Smooth muscle cell (in vitro differentiated cells): ENCODE measurements at regions not wholly inside any gene's neighbourhood (a gene's known extent, or its start where the extent isn't known, plus 50 kb on each side); places are given as distances from the start of the nearest gene placed in this dataset.

ENCODE experiments used
- DNase-seq: peaks from one replicate; lab custom pipeline; 2025; ENCODE audit not compliant: unreplicated experiment; lab: John Stamatoyannopoulos, UW
- H2AFZ ChIP-seq: fragments of 200-600 bp; sonication (generic); 2 replicates; pipeline ENCODE4 v1.6.0; 2016; ENCODE audit warnings: antibody characterized with exemption, low read depth, mild to moderate bottlenecking
- H3F3A ChIP-seq: fragments of 200-600 bp; sonication (generic); 2 replicates; pipeline ENCODE4 v1.6.0; 2017; ENCODE audit warnings: antibody characterized with exemption, low read depth
- H3K27ac ChIP-seq: fragments of 200-600 bp; sonication (generic); 2 replicates; pipeline ENCODE4 v1.5.1; 2016; ENCODE audit warnings: low read depth, mild to moderate bottlenecking
- H3K27me3 ChIP-seq: fragments of 200-600 bp; sonication (generic); 2 replicates; pipeline ENCODE4 v1.6.1; 2016; ENCODE audit warnings: low read depth, mild to moderate bottlenecking
- H3K36me3 ChIP-seq: fragments of 200-600 bp; sonication (generic); 2 replicates; pipeline ENCODE4 v1.5.1; 2016; ENCODE audit warnings: low read depth
- H3K4me1 ChIP-seq: fragments of 200-600 bp; sonication (generic); 2 replicates; pipeline ENCODE4 v1.5.1; 2016; ENCODE audit warnings: low read depth
- H3K4me2 ChIP-seq: fragments of 200-600 bp; sonication (generic); 2 replicates; pipeline ENCODE4 v1.6.0; 2016; ENCODE audit warnings: mild to moderate bottlenecking
- H3K4me3 ChIP-seq: fragments of 200-600 bp; sonication (generic); 2 replicates; pipeline ENCODE4 v1.5.1; 2016; ENCODE audit warnings: mild to moderate bottlenecking
- H3K79me2 ChIP-seq: fragments of 200-600 bp; sonication (generic); 2 replicates; pipeline ENCODE4 v1.6.0; 2016; ENCODE audit warnings: low read depth, mild to moderate bottlenecking
- H3K9ac ChIP-seq: fragments of 200-600 bp; sonication (generic); 2 replicates; pipeline ENCODE4 v1.6.0; 2016; ENCODE audit warnings: low read depth
- H3K9me3 ChIP-seq: fragments of 200-600 bp; sonication (generic); replicated peaks from 2 replicates; pipeline ENCODE4 v1.5.1; 2016; ENCODE audit warnings: low read depth
- H4K20me1 ChIP-seq: fragments of 200-600 bp; sonication (generic); 2 replicates; pipeline ENCODE4 v1.6.0; 2016; ENCODE audit warnings: low read depth
- CTCF ChIP-seq: fragments of 200-600 bp; sonication (generic); IDR thresholded peaks from 2 replicates; pipeline ENCODE4 v1.5.1; 2017; ENCODE audit warnings: borderline replicate concordance, mild to moderate bottlenecking, antibody characterized with exemption; ENCODE audit not compliant: insufficient read depth, poor library complexity, severe bottlenecking
- WGBS: methylation state at CpG from one replicate; pipeline ENCODE4 v1.1.7; 2016; ENCODE audit warnings: low lambda C conversion rate; 5-methylcytosine and 5-hydroxymethylcytosine counted together

DNA sequence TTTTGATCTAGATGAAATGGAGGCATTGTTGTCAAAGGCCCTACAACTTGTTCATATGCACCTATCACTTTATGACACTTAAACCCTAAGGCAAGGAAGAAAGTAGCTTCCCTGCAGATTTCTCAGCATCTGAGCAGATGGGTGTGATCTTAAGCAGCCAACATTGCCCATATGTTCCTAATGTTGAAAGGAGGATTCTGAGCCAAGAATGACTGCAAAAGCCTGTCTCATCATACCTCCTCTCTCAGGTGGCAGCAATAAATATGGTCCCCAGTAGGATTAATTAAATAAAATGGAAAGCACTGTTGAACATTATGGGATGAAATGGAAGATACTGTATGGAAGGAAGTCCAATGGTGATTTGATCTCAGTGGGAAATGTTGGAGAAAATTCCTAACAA, 538.1 kb upstream of the MAN1A1 start:
- Histone ChIP-seq H3K4me3 (no peak overlapping the region), H3K27me3 (no peaks in the 10 kb centered on the region), H3K9me3 (no peaks in the 10 kb centered on the region), H3K4me1 (no peaks in the 10 kb centered on the region), H2AFZ (no peak overlapping the region), H3K79me2 (no peaks in the 10 kb centered on the region), H3F3A (no peaks in the 10 kb centered on the region), H3K4me2 (no peak overlapping the region), H3K27ac (no peak overlapping the region), H3K36me3 (no peaks in the 10 kb centered on the region), H3K9ac (no peak overlapping the region), H4K20me1 (no peaks in the 10 kb centered on the region)
- no peak for DNase-seq
- no peak for TF ChIP-seq CTCF

DNA sequence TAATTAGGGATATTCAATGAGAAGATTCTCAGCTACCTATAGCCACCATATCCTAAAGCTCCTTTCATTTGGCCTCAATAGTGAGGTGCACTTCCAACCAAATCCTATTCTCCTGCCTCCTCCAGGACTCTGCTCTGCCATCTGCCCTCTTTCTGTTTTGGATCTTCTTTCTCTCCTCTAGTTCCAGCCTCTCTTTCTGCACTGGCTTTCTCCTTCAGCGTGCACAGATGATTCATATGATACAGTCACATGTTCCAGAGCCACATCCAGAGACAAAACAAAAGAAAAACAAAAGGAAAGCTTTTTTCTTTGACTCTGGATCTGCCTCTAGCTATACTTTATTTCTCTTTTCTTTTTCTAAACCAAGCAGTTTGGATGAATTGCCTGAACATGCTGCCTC, 531.9 kb upstream of the MAN1A1 start:
- no peak overlapping the region for H3K9ac ChIP-seq
- 32% methylated on average over 1 of the region's 1 CpG for WGBS
- no peak overlapping the region for H3K4me2 ChIP-seq
- no peaks in the 10 kb centered on the region for H4K20me1 ChIP-seq
- no peaks in the 10 kb centered on the region for H3K4me1 ChIP-seq
- peak overlapping the region; percentile 16 for H2AFZ ChIP-seq
- no peaks in the 10 kb centered on the region for H3K9me3 ChIP-seq
- DNase-seq: no peak
- no peaks in the 10 kb centered on the region for H3K36me3 ChIP-seq
- H3K27me3 ChIP-seq: no peaks in the 10 kb centered on the region
- H3K27ac ChIP-seq: no peak overlapping the region
- no peak overlapping the region for H3K4me3 ChIP-seq
- TF ChIP-seq CTCF: no peak
- H3K79me2 ChIP-seq: no peaks in the 10 kb centered on the region
- H3F3A ChIP-seq: no peaks in the 10 kb centered on the region

DNA sequence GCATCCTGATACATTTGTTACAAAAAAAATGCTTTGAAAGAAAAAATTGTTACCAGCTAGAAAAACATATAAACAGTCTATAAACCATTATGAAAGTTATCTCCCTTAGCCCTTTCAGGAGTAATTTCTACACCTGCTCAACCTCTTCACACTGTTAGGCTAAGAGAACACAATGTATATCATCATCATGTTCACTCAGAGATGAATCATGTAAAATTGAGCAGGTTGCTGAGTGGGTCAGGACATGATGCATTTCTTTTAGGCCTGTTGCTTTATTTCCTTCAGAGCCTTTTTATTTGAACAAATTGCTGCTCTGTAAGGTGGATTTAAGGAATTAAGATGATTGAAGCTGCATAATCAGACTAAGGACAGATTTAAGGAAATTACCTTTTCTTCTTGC, 531.3 kb upstream of the MAN1A1 start:
- Histone ChIP-seq H3K4me1 (no peaks in the 10 kb centered on the region), H3K9me3 (no peaks in the 10 kb centered on the region), H2AFZ (no peak overlapping the region), H3K27ac (no peak overlapping the region), H3K4me2 (no peak overlapping the region), H3K36me3 (no peaks in the 10 kb centered on the region), H3K27me3 (no peaks in the 10 kb centered on the region), H3K4me3 (no peak overlapping the region), H4K20me1 (no peaks in the 10 kb centered on the region), H3K9ac (no peak overlapping the region), H3K79me2 (no peaks in the 10 kb centered on the region), H3F3A (no peaks in the 10 kb centered on the region)
- no peak for TF ChIP-seq CTCF
- DNase-seq: no peak

DNA sequence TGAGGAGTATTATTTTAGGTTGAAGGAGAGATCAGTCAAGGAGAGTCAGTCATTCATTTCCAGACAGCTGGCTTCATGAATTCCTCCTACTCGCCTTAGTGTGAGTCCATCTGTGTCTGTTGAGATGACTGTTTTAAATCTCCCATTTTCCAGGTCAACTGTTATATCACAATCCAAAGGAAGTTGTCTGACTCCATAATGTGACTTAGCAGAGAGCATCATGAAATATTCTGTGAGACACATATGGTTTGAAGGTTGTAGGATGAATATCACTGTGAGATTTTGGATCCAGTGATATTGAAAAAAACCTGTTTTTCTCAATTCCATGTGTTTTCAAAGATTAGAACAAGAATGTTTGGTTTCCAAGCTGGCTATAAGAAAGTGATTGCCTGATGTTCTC, 530.2 kb upstream of the MAN1A1 start:
- H3K4me1 ChIP-seq: no peaks in the 10 kb centered on the region
- H3F3A ChIP-seq: no peaks in the 10 kb centered on the region
- no peaks in the 10 kb centered on the region for H3K9me3 ChIP-seq
- no peak overlapping the region for H2AFZ ChIP-seq
- no peaks in the 10 kb centered on the region for H4K20me1 ChIP-seq
- no peaks in the 10 kb centered on the region for H3K27me3 ChIP-seq
- no peak overlapping the region for H3K9ac ChIP-seq
- no peak for DNase-seq
- H3K4me3 ChIP-seq: no peak overlapping the region
- no peak overlapping the region for H3K27ac ChIP-seq
- no peaks in the 10 kb centered on the region for H3K79me2 ChIP-seq
- H3K36me3 ChIP-seq: no peaks in the 10 kb centered on the region
- WGBS: 50% methylated on average over 1 of the region's 1 CpG
- no peak overlapping the region for H3K4me2 ChIP-seq
- no peak for TF ChIP-seq CTCF
